Cardiac septum (tissue), 1 donor: ENCODE measurements at regions not wholly inside any gene's neighbourhood (a gene's known extent, or its start where the extent isn't known, plus 50 kb on each side); places are given as distances from the start of the nearest gene placed in this dataset.

ENCODE experiments used
- DNase-seq: peaks from one replicate; pipeline ENCODE4 v3.0.0-alpha.2; 2020; ENCODE audit warnings: low spot score
- intact Hi-C: fragments of 100-400 bp; cut with DNase I; formaldehyde crosslinking; loops from one replicate; pipeline ENCODE4 v1.14.0; 2022
- donor health status: DM: no; HTN: no; CAD: no.

- no peak for DNase-seq
- intact Hi-C loops, result no loop called here
Measured at GRCh38 chr1:222909586-222909985, 94.7 kb downstream of the DISP1 start.

GRCh38 chr1:222910699-222911098 lies 95.9 kb downstream of the DISP1 start:
- intact Hi-C loops, result no loop called here
- DNase-seq, result no peak

GRCh38 chr1:222911866-222912265 lies 97.0 kb downstream of the DISP1 start:
- no peak for DNase-seq
- intact Hi-C loops, result no loop called here

- intact Hi-C loops, result no loop called here
- DNase-seq, result no peak
Measured at GRCh38 chr1:222912730-222913129, 97.9 kb downstream of the DISP1 start.

- intact Hi-C loops, result no loop called here
- DNase-seq, result no peak
Measured at GRCh38 chr1:222914861-222915632, 100.2 kb downstream of the DISP1 start.

GRCh38 chr1:222916100-222916499 lies 101.3 kb downstream of the DISP1 start:
- intact Hi-C loops, result no loop called here

GRCh38 chr1:222918801-222919477 lies 104.1 kb downstream of the DISP1 start:
- intact Hi-C loops, result no loop called here
- no peak for DNase-seq

More at GRCh38 chr1:222916100-222916499, 101.3 kb downstream of the DISP1 start:
- DNase-seq, result no peak

- DNase-seq, result no peak
- intact Hi-C loops, result no loop called here
Measured at GRCh38 chr1:222919478-222919865, 104.6 kb downstream of the DISP1 start.

GRCh38 chr1:222920169-222920568 lies 105.3 kb downstream of the DISP1 start:
- DNase-seq, result no peak
- intact Hi-C loops, result loop anchor here (10.0 kb wide), 1 partner anchor 105 kb away; the partner anchor contains the start of gene DISP1

GRCh38 chr1:222921945-222922344 lies 107.1 kb downstream of the DISP1 start:
- no peak for DNase-seq
- intact Hi-C loops, result loop anchor here (10.0 kb wide), 1 partner anchor 107 kb away; the partner anchor contains the start of gene DISP1

- intact Hi-C loops, result loop anchor here (10.0 kb wide), 1 partner anchor 109 kb away; the partner anchor contains the start of gene DISP1
- no peak for DNase-seq
Measured at GRCh38 chr1:222923506-222923905, 108.7 kb downstream of the DISP1 start.

GRCh38 chr1:222924136-222924706 lies 109.4 kb downstream of the DISP1 start:
- intact Hi-C loops, result loop anchor here (10.0 kb wide), 1 partner anchor 109 kb away; the partner anchor contains the start of gene DISP1
- no peak for DNase-seq

- intact Hi-C loops, result loop anchor here (5.0 to 10.0 kb wide), 2 partner anchors 112 to 151 kb away; partner anchors contain the start of gene DISP1
- no peak for DNase-seq
Measured at GRCh38 chr1:222926566-222926965, 111.7 kb downstream of the DISP1 start.

- no peak for DNase-seq
- intact Hi-C loops, result loop anchor here (5.0 to 10.0 kb wide), 2 partner anchors 112 to 150 kb away; partner anchors contain the start of gene DISP1
Measured at GRCh38 chr1:222927031-222927430, 112.2 kb downstream of the DISP1 start.

GRCh38 chr1:222928212-222928611 lies 113.4 kb downstream of the DISP1 start:
- intact Hi-C loops, result loop anchor here (5.0 to 10.0 kb wide), 2 partner anchors 113 to 149 kb away; partner anchors contain the start of gene DISP1
- DNase-seq, result peak; percentile 83

- DNase-seq, result no peak
- intact Hi-C loops, result loop anchor here (5.0 kb wide), 1 partner anchor 92 kb away; no protein-coding TSS in a partner anchor
Measured at GRCh38 chr1:222930070-222930469, 115.2 kb downstream of the DISP1 start.

GRCh38 chr1:222931023-222931422 lies 116.2 kb downstream of the DISP1 start:
- no peak for DNase-seq
- intact Hi-C loops, result loop anchor here (5.0 kb wide), 1 partner anchor 91 kb away; no protein-coding TSS in a partner anchor

GRCh38 chr1:222933273-222933672 lies 118.4 kb downstream of the DISP1 start:
- intact Hi-C loops, result loop anchor here (5.0 kb wide), 1 partner anchor 89 kb away; no protein-coding TSS in a partner anchor
- DNase-seq, result no peak

- intact Hi-C loops, result no loop called here
- DNase-seq, result no peak
Measured at GRCh38 chr1:222935239-222935900, 120.5 kb downstream of the DISP1 start.
